Endothelial cell of umbilical vein (primary cell): ENCODE measurements at regions not wholly inside any gene's neighbourhood (a gene's known extent, or its start where the extent isn't known, plus 50 kb on each side); places are given as distances from the start of the nearest gene placed in this dataset.

Source experiments
- BruUV-seq: library from RNA; stranded (reverse); fragments of 400-500 nt; replicated peaks from 2 replicates; lab custom pipeline; 2021; lab: Mats Ljungman, UMichigan
- CTCF ChIA-PET: fragments of 300-600, 350-600 bp; sonication (Branson Sonifier 250); formaldehyde crosslinking; loops from one replicate; lab custom pipeline; 2021; ENCODE audit warnings: antibody characterized with exemption, inconsistent platforms; lab: Charles Lee
- POLR2A ChIA-PET: fragments of 300-600, 350-600 bp; sonication (Branson Sonifier 250); formaldehyde crosslinking; loops from one replicate; lab custom pipeline; 2021; ENCODE audit warnings: antibody characterized with exemption, inconsistent platforms; lab: Charles Lee
- DNase-seq: peaks from one replicate; pipeline ENCODE4 v3.0.0-alpha.2; 2011; ENCODE audit warnings: low read depth, low spot score
- FAIRE-seq: peaks from 2 replicates; lab custom pipeline; 2011; peaks lifted over from hg19 to GRCh38; lab: Jason Lieb, UNC
- H2AFZ ChIP-seq: 2 replicates; pipeline ENCODE4 v1.6.0; 2012; ENCODE audit warnings: low read depth, low read length, control low read depth, inconsistent platforms
- H3K27ac ChIP-seq: 2 replicates; pipeline ENCODE4 v1.5.1; 2011; ENCODE audit warnings: low read depth, mild to moderate bottlenecking, control low read depth, low read length, moderate library complexity; ENCODE audit not compliant: insufficient read depth
- H3K27me3 ChIP-seq, 2 experiments: 2 replicates each; pipeline versions ENCODE4 v1.6.0 to v1.6.1; 2011; ENCODE audit warnings: low read length in 2 of 2, mixed read lengths in 1 of 2; ENCODE audit not compliant: control insufficient read depth in 2 of 2, insufficient read depth in 2 of 2
- H3K36me3 ChIP-seq, 2 experiments: 2 replicates in 1 of 2; 3 replicates in 1 of 2; pipeline ENCODE4 v1.5.1; 2011; ENCODE audit warnings: low read length in 2 of 2, mild to moderate bottlenecking in 1 of 2, moderate library complexity in 1 of 2; ENCODE audit not compliant: control insufficient read depth in 2 of 2, insufficient read depth in 2 of 2; ENCODE audit errors: extremely low read depth in 1 of 2
- H3K4me1 ChIP-seq: 3 replicates; pipeline ENCODE4 v1.5.1; 2011; ENCODE audit warnings: mild to moderate bottlenecking, low read length; ENCODE audit not compliant: control insufficient read depth, insufficient read depth; ENCODE audit errors: extremely low read depth
- H3K4me2 ChIP-seq: 2 replicates; pipeline ENCODE4 v1.6.1; 2011; ENCODE audit warnings: low read length, control low read depth, mixed read lengths; ENCODE audit not compliant: insufficient read depth
- H3K4me3 ChIP-seq, 3 experiments: fragments of 200-600 bp in 1 of 3; sonication (generic), shearing (Covaris generic) in 1 of 3; replicated peaks in 1 of 3; 2 replicates each; pipeline ENCODE4 v1.5.1; 2011 to 2016; ENCODE audit warnings: control low read depth in 3 of 3, low read length in 3 of 3, mild to moderate bottlenecking in 2 of 3, inconsistent platforms in 1 of 3, low read depth in 1 of 3, moderate library complexity in 1 of 3; ENCODE audit not compliant: insufficient read depth in 1 of 3
- H3K79me2 ChIP-seq: 2 replicates; pipeline ENCODE4 v1.6.0; 2012; ENCODE audit warnings: low read length, inconsistent platforms; ENCODE audit not compliant: control insufficient read depth, insufficient read depth
- H3K9ac ChIP-seq: replicated peaks from 2 replicates; pipeline ENCODE3; 2011; ENCODE audit warnings: low read length, control low read depth; ENCODE audit not compliant: insufficient read depth; ENCODE audit errors: extremely low read depth
- H3K9me1 ChIP-seq: replicated peaks from 3 replicates; pipeline ENCODE4 v1.6.0; 2011; ENCODE audit warnings: mild to moderate bottlenecking, low read length; ENCODE audit not compliant: control insufficient read depth, insufficient read depth; ENCODE audit errors: extremely low read depth
- H3K9me3 ChIP-seq: replicated peaks from 2 replicates; pipeline ENCODE4 v1.5.1; 2012; ENCODE audit warnings: low read length, inconsistent platforms; ENCODE audit not compliant: control insufficient read depth, insufficient read depth
- H4K20me1 ChIP-seq: replicated peaks from 2 replicates; pipeline ENCODE3; 2011; ENCODE audit warnings: mild to moderate bottlenecking, low read length; ENCODE audit not compliant: control insufficient read depth, insufficient read depth; ENCODE audit errors: extremely low read depth
- CTCF ChIP-seq, 2 donors: IDR thresholded peaks; 1 replicate in 1 of 2; 2 replicates in 1 of 2; pipeline ENCODE4 v1.5.1; 2011; ENCODE audit warnings: low read length in 2 of 2, mild to moderate bottlenecking in 2 of 2, moderate library complexity in 2 of 2, control low read depth in 1 of 2, inconsistent platforms in 1 of 2, low read depth in 1 of 2; ENCODE audit not compliant: insufficient read depth in 1 of 2; ENCODE audit errors: extremely low read depth in 1 of 2
- EZH2 ChIP-seq: IDR thresholded peaks from 2 replicates; pipeline ENCODE4 v1.6.1; 2012; ENCODE audit warnings: borderline replicate concordance, low read depth, mild to moderate bottlenecking, moderate library complexity, low read length, inconsistent platforms; ENCODE audit not compliant: severe bottlenecking
- FOS ChIP-seq: IDR thresholded peaks from 2 replicates; pipeline ENCODE4 v1.6.1; 2011; ENCODE audit warnings: mild to moderate bottlenecking, low read length, moderate library complexity, borderline replicate concordance; ENCODE audit not compliant: insufficient read depth
- GATA2 ChIP-seq: IDR thresholded peaks from 2 replicates; pipeline ENCODE4 v1.7.0; 2011; ENCODE audit warnings: low read depth, mild to moderate bottlenecking, moderate library complexity, mixed read lengths, low read length; ENCODE audit not compliant: insufficient read length, insufficient read depth
- JUN ChIP-seq: IDR thresholded peaks from 2 replicates; pipeline ENCODE4 v1.6.1; 2011; ENCODE audit warnings: borderline replicate concordance, low read depth; ENCODE audit not compliant: insufficient read length, insufficient read depth
- MAX ChIP-seq: IDR thresholded peaks from 2 replicates; pipeline ENCODE4 v1.6.1; 2011; ENCODE audit not compliant: insufficient read depth, insufficient read length
- POLR2A ChIP-seq: IDR thresholded peaks from 2 replicates; pipeline ENCODE4 v1.6.1; 2012; ENCODE audit warnings: low read depth, mild to moderate bottlenecking, control low read depth, low read length
- dilution Hi-C: fragments of 300-500 bp; cut with MboI; formaldehyde crosslinking; loops from one replicate; pipeline ENCODE4 v1.15.0; 2019; ENCODE audit warnings: low sequenced_read_pairs; ENCODE audit not compliant: extremely low pct_ligation_motif_present
- intact Hi-C: fragments of 100-400 bp; cut with micrococcal nuclease; formaldehyde crosslinking; loops from one replicate; pipeline ENCODE4 v1.10.0; 2022

GRCh38 chr9:32906213-32906612 lies 95.2 kb downstream of the APTX start:
- H3K79me2 ChIP-seq: no peaks in the 10 kb centered on the region
- no peak overlapping the region for H3K9ac ChIP-seq
- no peak overlapping the region for H3K4me2 ChIP-seq
- FAIRE-seq: no peak
- BruUV-seq: no TSS peak
- H3K9me1 ChIP-seq: no peaks in the 10 kb centered on the region
- no peaks in the 10 kb centered on the region for H3K27me3 ChIP-seq
- H3K27ac ChIP-seq: no peak overlapping the region
- TF ChIP-seq GATA2: no peak
- H4K20me1 ChIP-seq: no peaks in the 10 kb centered on the region
- no peaks in the 10 kb centered on the region for H3K4me1 ChIP-seq
- H3K9me3 ChIP-seq: no peaks in the 10 kb centered on the region
- ChIA-PET POLR2A (no interaction called here), CTCF (no interaction called here)
- no peaks in the 10 kb centered on the region for H3K36me3 ChIP-seq
- intact Hi-C loops: no loop called here
- no peak overlapping the region for H2AFZ ChIP-seq
- DNase-seq: no peak
- dilution Hi-C loops: no loop called here
- no peak overlapping the region for H3K4me3 ChIP-seq

- no peak for TF ChIP-seq CTCF (IDR thresholded peaks at IDR 0.05; ENCODE audit: extremely low read depth in 1 of 2, insufficient read depth in 1 of 2, low read depth in 1 of 2, low read length in 2 of 2)
- TF ChIP-seq GATA2: no peak
- no peak for TF ChIP-seq POLR2A
- TF ChIP-seq MAX: no peak
- TF ChIP-seq EZH2: no peak
- TF ChIP-seq JUN: no peak
- no peak for TF ChIP-seq FOS
- no peak for DNase-seq
- H3K27ac ChIP-seq: no peak overlapping the region
- POLR2A ChIA-PET: no interaction called here
- no peak overlapping the region for H3K4me3 ChIP-seq
- H3K4me1 ChIP-seq: no peaks in the 10 kb centered on the region
- H3K36me3 ChIP-seq: no peaks in the 10 kb centered on the region
- no peak overlapping the region for H3K9ac ChIP-seq
- CTCF ChIA-PET: no interaction called here
- H3K27me3 ChIP-seq: peaks cover 0 to 2% of the 10 kb centered on the region in 2 experiments
- H4K20me1 ChIP-seq: no peaks in the 10 kb centered on the region
- no peak overlapping the region for H2AFZ ChIP-seq
- intact Hi-C loops: no loop called here
- FAIRE-seq: no peak
- H3K4me2 ChIP-seq: no peak overlapping the region
- no TSS peak for BruUV-seq
- no peaks in the 10 kb centered on the region for H3K9me1 ChIP-seq
- dilution Hi-C loops: no loop called here
- H3K9me3 ChIP-seq: no peaks in the 10 kb centered on the region
- no peaks in the 10 kb centered on the region for H3K79me2 ChIP-seq
These were observed 85.6 kb downstream of the APTX start for GRCh38 chr9:32915802-32916201.
